ENCODE measurements at regions not wholly inside any gene's neighbourhood (a gene's known extent, or its start where the extent isn't known, plus 50 kb on each side); places are given as distances from the start of the nearest gene placed in this dataset.

DNA sequence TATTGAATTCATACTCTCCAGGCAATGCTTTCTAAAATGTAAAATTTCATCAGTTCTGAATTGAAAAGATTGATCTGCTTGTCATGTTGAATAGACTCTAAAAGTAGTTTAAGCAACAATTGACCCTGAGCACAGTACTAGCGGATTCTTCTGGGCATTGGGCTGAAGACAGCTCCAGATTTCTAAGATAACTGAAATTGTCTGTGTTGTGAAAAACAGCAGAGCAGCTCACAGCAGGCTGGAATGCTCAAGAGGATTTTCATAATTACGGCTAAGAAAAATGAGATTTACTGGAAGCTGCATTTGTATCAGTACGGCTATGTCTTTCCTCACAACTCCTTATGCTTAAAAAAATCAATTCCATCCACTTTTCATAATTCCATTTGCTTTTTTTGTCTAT lies 373.7 kb downstream of the HACE1 start:
- TF ChIP-seq POLR2A (IDR thresholded peaks at IDR 0.05; ENCODE audit: low read depth, low read length), result no peak
- TF ChIP-seq, protein P1, sequence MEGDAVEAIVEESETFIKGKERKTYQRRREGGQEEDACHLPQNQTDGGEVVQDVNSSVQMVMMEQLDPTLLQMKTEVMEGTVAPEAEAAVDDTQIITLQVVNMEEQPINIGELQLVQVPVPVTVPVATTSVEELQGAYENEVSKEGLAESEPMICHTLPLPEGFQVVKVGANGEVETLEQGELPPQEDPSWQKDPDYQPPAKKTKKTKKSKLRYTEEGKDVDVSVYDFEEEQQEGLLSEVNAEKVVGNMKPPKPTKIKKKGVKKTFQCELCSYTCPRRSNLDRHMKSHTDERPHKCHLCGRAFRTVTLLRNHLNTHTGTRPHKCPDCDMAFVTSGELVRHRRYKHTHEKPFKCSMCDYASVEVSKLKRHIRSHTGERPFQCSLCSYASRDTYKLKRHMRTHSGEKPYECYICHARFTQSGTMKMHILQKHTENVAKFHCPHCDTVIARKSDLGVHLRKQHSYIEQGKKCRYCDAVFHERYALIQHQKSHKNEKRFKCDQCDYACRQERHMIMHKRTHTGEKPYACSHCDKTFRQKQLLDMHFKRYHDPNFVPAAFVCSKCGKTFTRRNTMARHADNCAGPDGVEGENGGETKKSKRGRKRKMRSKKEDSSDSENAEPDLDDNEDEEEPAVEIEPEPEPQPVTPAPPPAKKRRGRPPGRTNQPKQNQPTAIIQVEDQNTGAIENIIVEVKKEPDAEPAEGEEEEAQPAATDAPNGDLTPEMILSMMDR (IDR thresholded peaks at IDR 0.05; ENCODE audit: extremely low read depth in 1 of 2, insufficient read depth in 1 of 2, low read depth in 1 of 2, low read length in 2 of 2), result no peak
- TF ChIP-seq POLR2AphosphoS5 (IDR thresholded peaks at IDR 0.05; ENCODE audit: insufficient read depth, low read depth, low read length), result no peak
- no peak for TF ChIP-seq EZH2 (IDR thresholded peaks at IDR 0.05; ENCODE audit: borderline replicate concordance, low read depth, low read length, severe bottlenecking)
- no peak for TF ChIP-seq GATA2 (IDR thresholded peaks at IDR 0.05; ENCODE audit: insufficient read depth, insufficient read length, low read depth, low read length)
- TF ChIP-seq, protein P2, sequence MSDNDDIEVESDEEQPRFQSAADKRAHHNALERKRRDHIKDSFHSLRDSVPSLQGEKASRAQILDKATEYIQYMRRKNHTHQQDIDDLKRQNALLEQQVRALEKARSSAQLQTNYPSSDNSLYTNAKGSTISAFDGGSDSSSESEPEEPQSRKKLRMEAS (IDR thresholded peaks at IDR 0.05; ENCODE audit: insufficient read depth, insufficient read length), result no peak
- no peak for TF ChIP-seq JUN (IDR thresholded peaks at IDR 0.05; ENCODE audit: borderline replicate concordance, insufficient read depth, insufficient read length, low read depth)
- TF ChIP-seq MYC (IDR thresholded peaks at IDR 0.05; ENCODE audit: low read depth, low read length), result no peak
- no peak for TF ChIP-seq FOS (IDR thresholded peaks at IDR 0.05; ENCODE audit: borderline replicate concordance, insufficient read depth, low read length)

Measured in endothelial cell of umbilical vein (primary cell).